GM18907 (cell line): ENCODE measurements at regions not wholly inside any gene's neighbourhood (a gene's known extent, or its start where the extent isn't known, plus 50 kb on each side); places are given as distances from the start of the nearest gene placed in this dataset.
"Not testable (repeated sequence)": the region's sequence is repeated elsewhere in the genome, so short reads cannot be mapped to it uniquely, and the experiment has no call there.

Source experiments
- ATAC-seq: cut with Tn5 transposase; IDR thresholded peaks from one replicate; pipeline ENCODE4 v1.9.1; 2021; ENCODE audit warnings: mild to moderate bottlenecking, moderate library complexity; ENCODE audit not compliant: unreplicated experiment

DNA sequence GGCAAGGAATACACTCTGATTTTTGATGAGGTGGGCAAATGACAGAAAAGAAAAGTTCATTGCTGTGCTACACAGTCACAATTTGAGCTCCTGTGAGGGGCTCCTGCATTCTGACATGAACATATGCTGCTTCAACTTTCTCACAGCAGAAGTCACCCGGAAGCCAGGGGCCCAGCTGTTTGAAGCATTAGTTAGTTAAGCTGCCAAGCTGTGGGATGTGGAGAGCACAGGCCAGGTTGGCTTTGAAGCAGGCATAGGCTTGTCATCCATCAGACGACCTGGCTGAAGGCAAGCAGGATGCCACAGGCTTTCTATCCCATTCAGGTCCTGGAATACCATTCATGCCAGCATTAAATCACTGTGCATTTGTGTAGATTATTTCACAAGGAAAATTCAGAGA is 63.1 kb downstream of the MTNR1B start:
- ATAC-seq: no peak

DNA sequence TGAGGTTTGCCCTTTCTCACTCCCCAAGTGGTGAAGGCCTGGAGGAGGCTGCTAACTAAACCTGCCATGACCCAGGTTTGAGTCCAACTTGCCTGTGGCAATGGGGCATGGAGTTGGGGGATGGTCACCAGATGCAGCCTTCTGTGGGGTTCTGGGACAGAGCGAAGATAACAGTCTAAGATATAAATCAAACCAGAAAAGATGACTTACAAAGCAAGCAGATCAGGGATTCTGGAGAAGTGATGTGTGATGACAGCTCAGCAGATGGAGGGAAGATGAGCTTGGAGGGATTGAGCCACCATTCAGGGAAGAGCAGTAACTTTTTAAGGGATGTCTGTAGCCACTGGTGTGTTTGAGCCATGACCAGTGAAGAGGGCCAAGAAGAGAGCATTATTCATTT is 63.6 kb downstream of the MTNR1B start:
- ATAC-seq: no peak

DNA sequence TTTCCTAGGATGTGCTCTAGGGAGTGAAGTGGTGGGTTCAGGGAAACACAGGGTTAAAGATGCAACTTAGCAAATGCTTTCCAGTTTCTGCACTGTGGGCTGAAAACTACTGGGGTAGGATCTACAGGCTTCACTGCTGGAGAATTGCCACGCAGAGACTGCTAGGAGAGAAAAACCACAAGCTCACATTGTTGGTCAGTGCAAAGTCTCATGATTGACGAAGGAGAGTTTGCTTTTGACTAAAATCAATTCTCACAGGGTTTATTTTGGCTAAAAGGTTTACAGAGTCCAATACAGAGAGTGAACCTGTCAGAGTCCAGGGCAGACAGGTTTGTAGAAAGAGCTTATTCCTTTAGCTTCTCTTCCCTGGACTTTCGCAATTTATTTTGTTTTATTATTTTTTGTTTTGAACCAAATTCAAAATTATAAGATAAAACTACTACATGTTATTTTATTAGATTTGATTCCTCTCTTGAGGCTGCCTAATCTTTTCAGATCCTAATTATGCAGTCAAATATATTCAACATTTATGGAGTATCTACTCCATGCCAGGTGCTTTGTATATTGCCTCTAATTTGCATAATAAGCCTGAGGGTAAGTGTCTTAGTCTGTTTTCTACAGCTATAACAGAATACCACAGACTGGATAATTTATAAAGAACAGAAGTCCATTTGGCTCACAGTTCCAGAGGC is 64.7 kb downstream of the MTNR1B start:
- no peak for ATAC-seq

DNA sequence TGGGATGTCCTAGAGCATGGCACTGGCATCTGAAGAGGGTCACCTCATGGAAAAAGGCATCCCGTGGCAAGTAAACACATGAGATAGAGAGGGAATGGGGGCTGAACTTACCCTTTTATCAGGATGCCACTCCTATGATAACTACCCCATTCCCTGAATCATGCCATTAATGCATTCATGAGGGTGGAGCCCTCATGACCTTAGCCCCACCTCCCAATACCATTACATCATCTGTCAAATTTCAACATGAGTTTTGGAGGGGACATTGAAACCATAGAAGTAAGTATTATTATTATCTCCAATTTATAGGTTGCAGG is 65.2 kb downstream of the MTNR1B start:
- ATAC-seq: no peak

DNA sequence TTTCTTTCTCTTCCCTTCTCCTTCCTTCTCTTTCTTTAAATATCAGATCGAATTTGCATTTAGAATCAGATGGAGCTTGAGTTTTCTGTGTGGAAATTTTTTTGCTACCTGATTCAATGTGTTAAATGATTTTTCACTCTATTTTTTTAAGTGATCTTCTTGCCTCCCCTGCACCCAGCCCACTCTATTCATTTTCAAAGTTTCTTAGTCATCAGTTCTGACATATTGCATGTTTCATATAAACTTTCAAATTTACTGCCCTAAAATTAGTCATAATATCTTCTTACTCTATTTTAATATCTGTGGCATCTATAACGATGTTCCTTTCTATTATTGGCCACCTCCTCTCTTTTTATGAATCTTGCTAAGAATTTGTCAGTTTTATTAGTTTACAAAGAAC is 69.1 kb downstream of the MTNR1B start:
- ATAC-seq: no peak

DNA sequence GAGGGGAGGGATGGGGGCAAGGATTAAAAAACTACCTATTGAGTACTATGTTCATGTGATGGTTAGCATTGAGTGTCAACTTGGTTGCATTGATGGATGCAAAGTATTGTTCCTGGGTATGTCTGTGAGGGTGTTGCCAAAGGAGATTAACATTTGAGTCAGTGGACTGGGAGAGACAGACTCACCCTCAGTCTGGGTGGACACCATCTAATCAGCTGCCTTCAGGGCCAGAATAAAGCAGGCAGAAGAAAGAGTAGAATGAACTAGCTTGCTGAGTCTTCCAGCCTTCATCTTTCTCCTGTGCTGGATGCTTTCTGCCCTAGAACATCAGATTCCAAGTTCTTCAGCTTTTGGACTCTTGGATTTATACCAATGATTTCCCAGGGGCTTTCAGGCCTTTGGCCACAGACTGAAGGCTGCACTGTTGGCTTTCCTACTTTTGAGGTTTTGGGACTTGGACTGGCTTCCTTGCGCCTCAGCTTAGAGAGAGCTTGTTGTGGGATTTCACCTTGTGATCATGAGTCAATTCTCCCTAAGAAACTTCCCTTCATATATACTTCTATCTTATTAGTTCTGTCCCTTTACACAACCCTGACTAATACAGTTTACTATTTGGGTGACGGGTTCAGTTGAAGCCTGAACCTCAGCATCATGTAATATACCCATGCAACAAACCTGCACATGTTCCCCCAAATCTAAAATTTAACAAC is 70.2 kb downstream of the MTNR1B start:
- no peak for ATAC-seq

DNA sequence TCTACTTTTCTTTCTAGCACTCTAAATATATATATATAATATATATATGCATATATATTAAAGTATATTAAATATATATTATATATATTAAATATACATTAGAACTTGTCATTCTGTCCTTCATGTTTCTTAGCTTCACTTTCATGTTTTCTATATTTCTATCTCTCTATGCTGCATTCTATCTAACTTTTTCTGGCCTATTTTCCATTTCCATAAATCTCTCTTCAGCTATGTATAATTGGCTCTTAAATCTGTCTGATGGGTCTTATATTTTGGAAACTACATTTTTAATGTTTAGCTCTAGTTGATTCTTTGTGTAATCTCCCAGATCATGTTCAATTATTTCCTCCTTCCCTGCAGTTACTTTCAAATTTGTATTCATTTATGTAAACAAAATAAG is 72.2 kb downstream of the MTNR1B start:
- no peak for ATAC-seq

DNA sequence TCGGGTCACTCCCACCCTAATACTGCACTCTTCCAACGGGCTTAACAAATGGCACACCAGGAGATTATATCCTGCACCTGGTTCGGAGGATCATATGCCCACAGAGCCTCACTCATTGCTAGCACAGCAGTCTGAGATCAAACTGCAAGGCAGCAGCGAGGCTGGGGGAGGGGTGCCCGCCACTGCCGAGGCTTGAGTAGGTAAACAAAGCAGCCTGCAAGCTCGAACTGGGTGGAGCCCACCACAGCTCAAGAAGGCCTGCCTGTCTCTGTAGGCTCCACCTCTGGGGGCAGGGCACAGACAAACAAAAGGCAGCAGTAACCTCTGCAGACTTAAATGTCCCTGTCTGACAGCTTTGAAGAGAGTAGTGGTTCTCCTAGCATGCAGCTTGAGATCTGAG is 73.7 kb downstream of the MTNR1B start:
- ATAC-seq: not testable (repeated sequence)

- ATAC-seq: no peak
Measured at GRCh38 chr11:93049740-93050139, 80.3 kb downstream of the MTNR1B start.

DNA sequence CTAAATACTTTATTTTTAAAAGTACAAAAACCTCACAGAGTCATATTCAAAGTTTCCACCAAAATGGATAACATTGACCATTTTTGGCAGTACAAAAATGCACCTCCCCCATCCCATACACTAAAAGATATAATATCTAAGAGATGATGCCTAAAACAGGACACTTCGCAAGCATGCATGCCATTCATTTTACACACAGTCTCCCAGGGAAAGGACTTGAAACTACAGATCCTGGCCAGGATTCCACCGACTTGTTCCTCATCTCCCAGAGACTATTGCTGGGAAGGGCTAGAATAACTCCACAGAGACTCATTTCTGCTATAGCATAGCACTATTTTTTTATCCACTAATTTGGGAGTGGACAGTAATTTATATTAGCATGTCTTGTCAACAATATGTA is 81.7 kb downstream of the MTNR1B start:
- ATAC-seq: no peak

GRCh38 chr11:93053864-93054263 is 84.4 kb downstream of the MTNR1B start:
- ATAC-seq: no peak

DNA sequence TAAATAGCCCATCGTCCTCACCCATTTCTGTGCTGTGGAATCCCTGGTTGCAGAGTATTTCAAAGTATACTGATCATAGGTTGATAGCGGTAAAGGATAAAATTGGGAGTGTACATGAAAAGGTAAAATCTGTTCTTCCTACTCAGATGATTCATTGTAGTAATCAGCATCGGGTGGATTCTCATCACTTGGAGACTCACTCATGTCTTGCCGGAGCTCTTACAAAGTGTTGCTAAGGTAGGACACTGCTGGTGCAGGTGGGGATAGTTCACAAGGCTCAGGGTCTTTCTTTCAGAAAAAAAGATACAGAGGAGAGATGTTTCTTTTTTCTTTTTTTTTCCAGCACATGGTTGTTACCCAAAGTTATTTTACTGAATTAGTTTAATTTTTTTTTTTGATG is 84.8 kb downstream of the MTNR1B start:
- ATAC-seq: no peak

DNA sequence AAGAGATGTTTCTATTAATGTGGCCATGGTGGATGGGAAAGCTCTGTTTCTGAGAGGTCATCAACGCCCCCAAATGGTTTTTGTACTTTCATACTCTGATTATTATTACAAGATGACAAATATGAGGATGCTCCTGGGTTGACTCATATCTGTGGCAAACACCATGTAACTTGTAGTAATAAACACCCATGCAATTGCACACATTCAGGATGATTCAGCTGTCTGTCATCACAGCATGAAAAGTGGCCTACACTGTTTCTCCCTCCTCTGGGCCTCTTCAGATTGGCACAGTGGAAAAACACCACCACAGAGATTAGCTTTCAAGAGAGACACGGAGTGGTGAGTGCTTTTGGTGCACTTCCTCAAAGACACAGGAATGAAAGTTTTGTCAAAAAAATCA is 85.4 kb downstream of the MTNR1B start:
- peak; percentile 60 for ATAC-seq

GRCh38 chr11:93059117-93059957 is 89.9 kb downstream of the MTNR1B start:
- no peak for ATAC-seq

DNA sequence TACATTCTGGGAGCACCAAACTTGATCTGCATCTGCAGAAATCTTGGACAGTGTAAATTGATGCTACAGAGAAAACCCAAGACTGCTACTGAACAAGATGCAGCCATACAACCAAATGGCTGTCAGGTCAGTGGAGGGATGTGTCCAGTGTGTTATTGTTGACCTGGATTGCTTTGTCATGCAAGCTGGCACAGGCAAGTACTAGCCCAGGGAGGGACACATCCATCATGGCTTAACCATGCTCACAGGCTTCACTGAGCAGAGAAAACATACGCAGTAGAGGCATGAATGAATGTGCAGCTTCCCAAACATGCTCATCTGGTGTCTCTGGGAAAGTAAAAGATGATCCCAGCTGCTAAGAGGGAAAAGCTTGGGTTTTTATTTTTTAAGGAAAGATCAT is 93.6 kb downstream of the MTNR1B start:
- ATAC-seq: no peak

- not testable (repeated sequence) for ATAC-seq
Measured at GRCh38 chr11:93065074-93065674, 95.7 kb downstream of the MTNR1B start.

- ATAC-seq: no peak
Measured at GRCh38 chr11:93067881-93068390, 98.5 kb downstream of the MTNR1B start.

- ATAC-seq: no peak
Measured at GRCh38 chr11:93072229-93072914, 102.9 kb downstream of the MTNR1B start.

GRCh38 chr11:93073026-93073425 is 103.6 kb downstream of the MTNR1B start:
- ATAC-seq: no peak

DNA sequence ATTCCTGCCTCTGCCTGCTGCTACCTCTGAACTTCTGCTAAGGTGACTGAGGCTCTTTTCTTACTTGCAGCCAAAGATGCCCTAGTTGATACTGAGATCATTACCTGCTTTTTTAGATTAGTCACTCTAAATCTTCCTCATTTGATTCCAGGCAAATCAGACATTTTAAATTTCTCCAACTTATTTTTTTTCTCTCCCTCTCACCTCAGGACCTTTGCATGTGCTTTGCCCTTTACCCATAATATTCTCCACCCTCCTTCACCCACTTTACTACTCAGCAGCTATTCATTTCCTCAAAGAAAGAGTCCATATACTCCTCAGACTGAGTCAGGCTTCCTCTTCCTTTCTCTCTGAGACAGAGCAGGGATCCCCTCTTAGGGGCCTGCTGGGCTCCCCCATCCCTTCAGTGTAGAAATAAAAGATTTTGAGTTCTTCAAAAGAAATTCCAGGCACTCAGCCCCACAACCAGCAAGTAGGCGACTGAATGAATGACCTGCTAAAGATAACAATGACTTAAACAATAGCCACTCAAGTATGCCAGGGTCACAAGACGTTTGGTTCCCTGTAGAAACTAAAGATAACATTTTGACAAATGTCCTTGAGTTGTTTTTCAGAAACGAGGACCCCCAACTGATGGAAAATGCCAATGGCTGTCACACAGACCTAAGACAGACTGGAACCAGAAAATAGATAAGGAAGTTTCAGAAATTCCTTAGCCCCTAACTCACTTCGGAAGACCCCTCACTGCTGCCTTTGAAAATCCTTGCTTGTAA is 104.2 kb downstream of the MTNR1B start:
- ATAC-seq: no peak
